ENCODE measurements at regions not wholly inside any gene's neighbourhood (a gene's known extent, or its start where the extent isn't known, plus 50 kb on each side); places are given as distances from the start of the nearest gene placed in this dataset.

DNA sequence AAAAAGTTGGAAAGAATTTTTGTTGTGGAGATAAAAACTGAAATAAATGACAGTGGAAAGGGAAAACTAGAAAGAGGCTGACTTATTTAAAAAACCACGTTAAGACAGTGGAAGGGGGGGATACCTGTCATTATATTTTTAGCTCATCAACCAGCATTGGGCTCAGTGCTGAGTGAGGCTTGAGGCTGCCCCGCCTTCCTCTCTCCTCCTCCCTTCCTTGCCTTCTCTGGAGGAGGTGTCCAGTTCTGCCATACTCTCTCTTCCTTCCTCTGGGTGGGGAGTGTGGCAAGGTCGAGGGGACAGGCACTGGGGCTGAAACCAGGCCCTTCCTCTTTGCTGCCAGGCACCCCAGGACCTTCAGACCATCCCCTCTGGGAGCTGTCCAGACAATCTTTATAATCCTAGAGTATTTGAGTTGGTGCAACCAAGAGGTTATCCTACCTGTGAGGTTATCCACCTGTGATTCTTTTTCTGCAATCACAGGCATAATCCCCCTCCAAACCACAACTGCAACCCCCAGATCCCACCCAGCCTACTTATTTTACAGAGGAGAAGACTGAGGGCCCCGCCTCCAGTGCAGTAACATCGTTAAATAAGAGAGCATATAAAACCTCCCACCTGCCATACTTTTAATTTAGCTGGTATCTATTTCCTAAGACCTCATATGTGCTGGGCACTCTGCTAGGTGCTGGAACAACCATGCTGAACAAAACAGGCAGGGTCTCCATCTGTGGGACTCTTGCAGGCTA is 578.5 kb downstream of the BUD13 start:
- DNase-seq: no peak

GRCh38 chr11:116193321-116194131 is 579.3 kb downstream of the BUD13 start:
- DNase-seq: no peak

- no peak for DNase-seq
Measured at GRCh38 chr11:116192509-116193210, 580.1 kb downstream of the BUD13 start.

DNA sequence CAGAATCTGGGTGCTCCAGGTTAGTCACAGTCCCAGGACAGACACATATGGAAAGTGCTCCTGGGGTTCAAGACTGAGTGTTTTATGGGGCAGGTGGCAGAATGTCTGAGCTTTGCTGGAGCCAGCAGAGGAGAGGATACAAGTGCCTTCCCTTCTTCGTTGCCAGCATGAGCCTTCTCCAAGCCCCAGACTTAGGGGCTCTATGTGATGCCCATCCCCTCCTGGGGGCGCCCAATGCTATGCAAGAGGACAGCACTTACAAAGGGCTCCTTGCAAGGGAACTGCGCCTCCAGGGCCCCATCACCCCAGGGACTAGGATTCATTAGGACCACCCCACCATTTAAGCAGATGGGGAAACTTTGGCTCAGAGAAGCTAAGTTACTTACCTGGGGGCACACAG is 581.9 kb downstream of the BUD13 start:
- DNase-seq: no peak

GRCh38 chr11:116189408-116190170 is 583.2 kb downstream of the BUD13 start:
- DNase-seq: no peak

- no peak for DNase-seq
Measured at GRCh38 chr11:116188350-116188749, 584.4 kb downstream of the BUD13 start.

- no peak for DNase-seq
Measured at GRCh38 chr11:116187026-116187425, 585.8 kb downstream of the BUD13 start.

GRCh38 chr11:116185551-116185950 is 587.2 kb downstream of the BUD13 start:
- no peak for DNase-seq

DNA sequence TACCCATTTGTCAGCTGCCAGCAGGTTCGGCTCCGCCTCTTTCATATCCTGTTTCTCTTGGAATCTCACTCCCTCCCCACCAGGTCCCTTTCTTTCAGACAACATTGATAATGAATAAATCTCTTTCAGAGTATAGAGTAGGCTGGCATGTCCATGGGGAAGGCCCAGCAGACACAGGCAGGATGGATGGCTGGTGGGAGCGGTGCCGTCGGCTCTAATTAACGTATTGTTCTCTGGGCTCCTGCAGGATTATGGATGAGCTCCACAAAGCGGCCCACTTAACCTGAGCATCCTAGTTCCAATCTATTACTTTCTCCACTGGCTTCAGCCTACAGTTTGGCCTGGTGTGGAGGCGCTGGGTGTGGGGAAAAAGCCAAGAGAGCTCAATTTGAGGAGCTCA is 588.0 kb downstream of the BUD13 start:
- no peak for DNase-seq

- DNase-seq: no peak
Measured at GRCh38 chr11:116182356-116182966, 590.3 kb downstream of the BUD13 start.

DNA sequence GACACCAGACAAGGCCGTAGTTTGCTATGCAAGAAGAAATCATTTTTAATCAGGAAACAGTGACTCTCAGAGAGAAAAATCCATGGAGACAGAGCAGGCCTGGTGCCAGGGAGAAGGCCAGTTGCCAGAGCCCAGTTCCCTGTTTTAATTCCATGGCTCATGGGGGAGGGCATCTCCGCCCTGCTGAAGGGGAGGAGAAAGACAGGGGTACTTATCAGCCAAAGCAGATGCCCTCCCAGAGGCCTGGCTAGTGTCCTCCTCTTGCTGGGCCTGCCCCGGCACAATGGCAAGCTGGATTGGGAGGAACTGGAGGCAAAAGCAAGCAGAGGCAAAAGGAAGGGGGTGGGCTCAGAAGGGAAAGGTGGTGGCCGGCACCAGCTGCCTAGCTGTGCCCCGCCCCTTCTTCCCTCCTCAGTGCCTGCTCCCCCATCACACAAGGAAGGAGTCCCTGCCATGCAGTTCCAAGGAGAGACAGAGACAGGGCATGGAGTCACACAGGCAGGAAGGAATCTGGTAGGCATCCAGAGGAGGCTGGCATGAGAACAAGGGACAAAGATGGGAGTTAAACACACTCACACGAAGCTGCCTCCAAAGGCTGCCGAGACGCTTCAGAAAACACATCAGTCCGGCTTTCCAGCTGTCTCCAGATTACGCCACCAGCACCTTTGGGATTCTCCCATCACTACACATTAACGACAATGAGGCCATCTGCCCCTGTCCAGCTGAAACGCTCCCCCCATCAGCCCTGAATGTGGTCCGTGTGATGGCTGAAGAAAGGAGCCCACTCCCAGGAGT is 591.8 kb downstream of the BUD13 start:
- no peak for DNase-seq

GRCh38 chr11:116179401-116179800 is 593.4 kb downstream of the BUD13 start:
- DNase-seq: no peak

DNA sequence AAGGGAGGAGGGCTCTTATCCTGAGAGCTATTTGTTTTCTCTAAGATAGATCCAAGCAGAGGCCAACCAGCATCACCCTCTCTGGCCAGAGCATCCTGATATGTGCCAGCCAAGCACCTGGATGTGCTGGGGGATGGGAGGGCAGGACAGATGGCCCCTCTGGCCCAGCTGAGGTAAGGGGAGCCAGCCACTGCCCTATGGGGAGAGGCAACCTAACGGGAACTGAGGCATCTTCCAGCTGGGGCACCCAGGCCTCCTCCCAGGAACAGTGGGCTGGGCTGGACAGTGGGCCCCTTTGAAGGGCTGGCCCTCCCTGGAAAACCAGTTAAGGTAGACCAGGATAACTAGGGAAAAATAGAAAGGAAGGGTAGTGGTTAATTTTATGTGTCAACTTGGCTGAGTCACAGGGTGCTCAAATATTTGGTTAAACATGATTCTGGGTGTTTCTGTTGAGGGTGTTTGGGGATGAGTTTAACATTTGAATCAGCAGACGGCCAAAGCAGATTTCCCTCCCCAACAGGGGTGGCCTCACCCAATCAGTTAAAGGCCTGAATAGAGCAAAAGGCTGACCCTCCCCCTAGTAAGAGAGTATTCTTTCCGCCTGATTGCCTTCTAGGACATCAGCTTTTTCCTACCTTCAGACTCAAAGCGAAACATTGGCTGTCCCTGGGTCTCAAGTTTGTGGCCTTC is 595.1 kb downstream of the BUD13 start:
- no peak for DNase-seq

- DNase-seq: no peak
Measured at GRCh38 chr11:116176484-116177005, 596.2 kb downstream of the BUD13 start.

- no peak for DNase-seq
Measured at GRCh38 chr11:116175707-116176106, 597.1 kb downstream of the BUD13 start.

DNA sequence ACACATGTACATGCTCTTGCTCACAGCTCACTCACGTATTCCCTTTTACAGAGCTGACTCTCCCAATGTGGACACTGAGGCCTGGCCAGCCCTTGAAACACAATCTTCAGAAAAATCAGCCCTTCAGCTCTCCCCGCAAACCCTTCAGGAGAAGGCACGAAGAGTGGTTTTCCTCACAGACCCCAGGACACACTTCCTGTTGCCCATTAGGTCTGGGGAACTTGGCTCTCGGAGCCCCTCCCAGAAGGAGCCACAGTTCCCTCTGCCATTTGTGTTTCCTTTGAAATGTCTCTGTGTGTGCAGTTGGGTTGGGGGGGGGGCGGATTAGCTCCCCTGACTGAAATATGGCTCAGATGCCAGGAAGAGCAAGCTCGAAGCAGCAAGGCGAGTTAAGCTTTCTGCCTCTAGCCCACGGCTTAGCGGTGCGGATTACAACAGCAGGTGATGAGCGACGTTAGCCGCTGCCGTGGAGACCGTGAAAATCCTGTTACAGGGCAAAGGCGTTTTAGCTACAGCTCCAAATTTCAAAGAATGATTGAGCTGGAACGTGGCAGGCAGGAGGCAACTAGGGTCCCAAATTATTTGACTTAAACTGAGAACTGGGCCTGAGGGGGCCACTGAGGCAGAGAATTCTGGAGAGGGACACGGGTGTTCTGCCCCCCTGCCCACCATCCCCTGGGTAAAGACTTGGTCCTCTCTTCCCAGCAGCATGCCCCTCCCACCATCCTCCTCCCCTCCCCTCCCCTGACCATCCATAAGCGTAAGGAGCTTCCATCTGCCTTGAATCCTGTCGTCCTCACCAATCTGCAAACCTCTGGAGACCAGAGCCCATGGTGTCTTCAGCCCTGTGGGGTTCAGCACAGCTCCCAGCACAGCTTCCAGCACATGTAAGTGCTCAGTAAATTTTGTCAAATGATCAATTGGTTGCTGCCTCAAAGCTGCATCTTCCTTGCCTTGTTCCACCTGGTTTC is 598.6 kb downstream of the BUD13 start:
- DNase-seq: no peak

DNA sequence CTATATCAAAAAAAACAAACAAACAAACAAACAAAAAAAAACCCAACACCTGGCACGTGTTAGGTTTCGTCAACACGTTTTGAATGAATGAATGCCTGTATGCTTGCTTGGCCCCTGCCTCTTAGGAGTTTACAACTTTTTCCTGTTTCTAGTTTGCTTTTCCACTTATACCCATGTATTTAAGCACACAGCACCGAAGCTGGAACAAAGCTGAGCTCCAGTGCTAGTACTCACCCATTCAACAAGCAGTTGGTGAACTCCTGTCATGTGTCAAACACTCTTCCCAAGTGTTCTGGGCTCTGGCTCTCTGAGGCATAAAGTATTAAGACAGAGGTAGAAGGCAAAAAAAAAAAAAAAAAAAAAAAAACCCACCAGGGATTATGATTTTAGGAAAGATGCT is 599.3 kb downstream of the BUD13 start:
- no peak for DNase-seq

DNA sequence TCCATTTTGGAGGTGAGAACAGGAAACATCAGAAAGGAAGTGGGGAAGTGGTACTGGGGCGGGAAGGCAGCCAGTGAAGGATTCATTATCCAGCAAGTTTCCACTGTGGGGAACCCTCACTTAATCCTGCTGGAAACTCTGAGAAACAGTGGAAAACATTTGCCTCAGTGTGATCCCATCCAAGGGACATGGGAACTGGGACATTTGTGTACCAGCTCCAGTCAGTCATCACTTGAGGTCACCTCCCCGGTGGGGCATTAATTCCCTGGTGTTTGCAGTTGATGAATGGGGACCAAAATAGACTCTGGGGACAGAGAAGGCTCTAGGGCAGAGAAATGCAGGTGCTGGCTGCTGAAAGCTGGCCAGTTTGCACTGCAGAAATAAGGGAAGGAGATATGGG is 599.9 kb downstream of the BUD13 start:
- no peak for DNase-seq

GRCh38 chr11:116172156-116172555 is 600.6 kb downstream of the BUD13 start:
- DNase-seq: no peak

Data from stimulated activated CD4-positive, alpha-beta T cell treated with anti-CD3 and anti-CD28 coated beads, Interleukin-15, amount 100 ng/mL, for 24 hours (primary cell).